GM12865 (cell line): ENCODE measurements at regions not wholly inside any gene's neighbourhood (a gene's known extent, or its start where the extent isn't known, plus 50 kb on each side); places are given as distances from the start of the nearest gene placed in this dataset.
"Not testable (repeated sequence)": the region's sequence is repeated elsewhere in the genome, so short reads cannot be mapped to it uniquely, and the experiment has no call there.

ENCODE experiments used
- DNase-seq: peaks from one replicate; pipeline ENCODE4 v3.0.0; 2010; ENCODE audit warnings: low read depth
- H3K4me3 ChIP-seq: 2 replicates; pipeline ENCODE4 v1.5.1; 2011; ENCODE audit warnings: mild to moderate bottlenecking, low read depth, low read length, control low read depth
- TF ChIP-seq, protein P1 (sequence below): IDR thresholded peaks from 2 replicates; pipeline ENCODE4 v1.5.1; 2011; ENCODE audit warnings: low read length, control low read depth, low read depth, inconsistent platforms; ENCODE audit not compliant: insufficient read depth; ENCODE audit errors: missing control alignments

GRCh38 chr5:130747556-130747955, 417.5 kb downstream of the HINT1 start:
- TF ChIP-seq, protein P1, sequence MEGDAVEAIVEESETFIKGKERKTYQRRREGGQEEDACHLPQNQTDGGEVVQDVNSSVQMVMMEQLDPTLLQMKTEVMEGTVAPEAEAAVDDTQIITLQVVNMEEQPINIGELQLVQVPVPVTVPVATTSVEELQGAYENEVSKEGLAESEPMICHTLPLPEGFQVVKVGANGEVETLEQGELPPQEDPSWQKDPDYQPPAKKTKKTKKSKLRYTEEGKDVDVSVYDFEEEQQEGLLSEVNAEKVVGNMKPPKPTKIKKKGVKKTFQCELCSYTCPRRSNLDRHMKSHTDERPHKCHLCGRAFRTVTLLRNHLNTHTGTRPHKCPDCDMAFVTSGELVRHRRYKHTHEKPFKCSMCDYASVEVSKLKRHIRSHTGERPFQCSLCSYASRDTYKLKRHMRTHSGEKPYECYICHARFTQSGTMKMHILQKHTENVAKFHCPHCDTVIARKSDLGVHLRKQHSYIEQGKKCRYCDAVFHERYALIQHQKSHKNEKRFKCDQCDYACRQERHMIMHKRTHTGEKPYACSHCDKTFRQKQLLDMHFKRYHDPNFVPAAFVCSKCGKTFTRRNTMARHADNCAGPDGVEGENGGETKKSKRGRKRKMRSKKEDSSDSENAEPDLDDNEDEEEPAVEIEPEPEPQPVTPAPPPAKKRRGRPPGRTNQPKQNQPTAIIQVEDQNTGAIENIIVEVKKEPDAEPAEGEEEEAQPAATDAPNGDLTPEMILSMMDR = no peak
- H3K4me3 ChIP-seq = no peak overlapping the region
- DNase-seq = no peak

- DNase-seq, H3K4me3 ChIP-seq: not testable (repeated sequence)
Observed at GRCh38 chr5:130746641-130747040, 418.4 kb downstream of the HINT1 start.

DNA sequence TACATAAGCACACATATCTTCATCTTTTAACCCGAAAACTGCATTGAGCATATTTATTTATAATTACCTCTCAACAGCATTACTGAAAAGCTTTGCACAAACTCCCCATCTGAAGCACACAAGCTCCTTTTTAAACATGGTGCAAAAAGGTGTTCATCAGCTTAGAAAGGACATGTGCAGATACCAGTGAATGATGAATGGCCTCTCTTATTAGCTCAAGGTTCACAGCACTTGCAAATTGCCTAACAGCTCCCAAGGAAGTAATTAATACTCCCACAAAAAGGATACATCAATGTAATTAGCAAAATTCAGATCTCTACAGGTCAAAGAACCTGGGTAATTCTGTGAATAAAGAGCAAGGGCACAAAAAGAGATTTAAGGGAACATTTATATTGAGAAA, 422.0 kb downstream of the HINT1 start:
- DNase-seq = no peak
- no peak overlapping the region for H3K4me3 ChIP-seq
- TF ChIP-seq, protein P1 = no peak

DNA sequence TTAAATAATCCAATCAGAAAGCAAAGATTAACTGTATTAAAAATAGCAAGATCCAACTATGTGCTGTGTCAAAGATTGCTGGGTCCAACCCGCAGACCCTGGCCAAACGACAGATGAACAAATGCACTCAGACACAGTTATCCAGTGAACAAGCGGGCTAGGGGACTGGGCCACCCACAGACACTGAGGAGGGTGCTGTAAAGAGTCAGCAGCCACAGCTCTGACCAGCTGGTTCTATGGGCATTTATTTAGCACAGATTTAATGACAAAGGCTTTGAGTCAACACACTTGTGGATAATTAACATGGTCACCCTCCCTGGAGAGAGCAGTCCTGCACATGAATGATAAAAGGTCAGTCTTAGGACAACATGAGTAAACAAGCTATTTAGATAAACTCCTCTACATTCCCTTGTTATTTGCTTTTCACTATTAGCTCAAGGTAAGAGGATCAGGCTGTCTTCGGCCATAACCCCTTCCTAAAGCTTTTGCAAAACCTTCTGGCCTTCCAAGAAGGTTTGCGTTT, 424.9 kb downstream of the HINT1 start:
- no peak overlapping the region for H3K4me3 ChIP-seq
- DNase-seq = no peak
- TF ChIP-seq, protein P1 = no peak

DNA sequence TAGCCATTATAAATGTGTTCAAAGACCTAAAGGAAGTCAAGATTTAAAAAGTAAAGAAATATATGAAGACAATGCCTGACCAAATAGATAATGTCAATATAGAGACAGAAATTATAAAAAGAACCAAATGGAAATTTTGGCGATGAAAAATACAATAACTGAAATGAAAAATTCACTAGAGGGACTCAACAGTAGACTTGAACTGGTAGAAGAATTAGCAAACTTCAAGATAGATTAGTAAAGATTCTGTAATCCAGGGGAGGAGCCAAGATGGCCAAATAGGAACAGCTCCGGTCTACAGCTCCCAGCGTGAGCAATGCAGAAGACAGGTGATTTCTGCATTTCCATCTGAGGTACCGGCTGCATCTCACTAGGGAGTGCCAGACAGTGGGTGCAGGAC, 433.2 kb downstream of the HINT1 start:
- H3K4me3 ChIP-seq = no peak overlapping the region
- DNase-seq = no peak
- TF ChIP-seq, protein P1 = no peak

DNA sequence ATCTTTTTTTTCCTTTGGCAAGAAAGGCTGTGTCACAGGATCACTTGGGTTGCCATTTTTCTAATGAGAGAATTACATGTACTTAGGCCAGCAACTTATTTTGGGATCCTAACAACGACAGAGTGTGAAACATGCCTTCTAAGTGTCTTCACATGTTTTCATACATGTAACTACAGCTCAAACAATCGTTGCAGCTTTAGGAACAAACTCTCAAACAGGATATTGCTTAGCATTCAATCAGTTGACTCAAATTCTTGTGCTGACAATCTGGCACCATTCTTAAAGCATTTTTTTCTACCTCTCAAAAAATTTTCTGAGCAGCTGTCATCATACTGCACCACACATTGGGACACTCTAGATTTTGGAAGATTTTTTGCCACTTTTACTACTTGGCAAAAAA, 435.5 kb downstream of the HINT1 start:
- TF ChIP-seq, protein P1 = no peak
- no peak overlapping the region for H3K4me3 ChIP-seq
- DNase-seq = no peak

GRCh38 chr5:130727830-130728229, 437.2 kb downstream of the HINT1 start:
- TF ChIP-seq, protein P1 = no peak
- DNase-seq = no peak
- no peak overlapping the region for H3K4me3 ChIP-seq
